ENCODE measurements at regions not wholly inside any gene's neighbourhood (a gene's known extent, or its start where the extent isn't known, plus 50 kb on each side); places are given as distances from the start of the nearest gene placed in this dataset.

- DNase-seq, result no peak
Measured at GRCh38 chr4:30943356-30943755, 223.2 kb downstream of the PCDH7 start.

GRCh38 chr4:30945586-30945985 is 225.4 kb downstream of the PCDH7 start:
- no peak for DNase-seq

- no peak for DNase-seq
Measured at GRCh38 chr4:30946288-30946687, 226.1 kb downstream of the PCDH7 start.

GRCh38 chr4:30948653-30949052 is 228.5 kb downstream of the PCDH7 start:
- DNase-seq, result peak; percentile 67

GRCh38 chr4:30950737-30951136 is 230.6 kb downstream of the PCDH7 start:
- no peak for DNase-seq

GRCh38 chr4:30952526-30953219 is 232.5 kb downstream of the PCDH7 start:
- no peak for DNase-seq

GRCh38 chr4:30953799-30954198 is 233.6 kb downstream of the PCDH7 start:
- DNase-seq, result no peak

- DNase-seq, result no peak
Measured at GRCh38 chr4:30956916-30957315, 236.7 kb downstream of the PCDH7 start.

- no peak for DNase-seq
Measured at GRCh38 chr4:30957706-30958105, 237.5 kb downstream of the PCDH7 start.

- DNase-seq, result no peak
Measured at GRCh38 chr4:30959781-30960485, 239.8 kb downstream of the PCDH7 start.

- peak; percentile 23 for DNase-seq
Measured at GRCh38 chr4:30962939-30963338, 242.8 kb downstream of the PCDH7 start.

- no peak for DNase-seq
Measured at GRCh38 chr4:30968926-30969325, 248.8 kb downstream of the PCDH7 start.

GRCh38 chr4:30972542-30972941 is 252.4 kb downstream of the PCDH7 start:
- no peak for DNase-seq

GRCh38 chr4:30973993-30974392 is 253.8 kb downstream of the PCDH7 start:
- no peak for DNase-seq

GRCh38 chr4:30979402-30979801 is 259.2 kb downstream of the PCDH7 start:
- DNase-seq, result no peak

GRCh38 chr4:30989508-30989907 is 269.3 kb downstream of the PCDH7 start:
- no peak for DNase-seq

GRCh38 chr4:30996841-30997240 is 276.7 kb downstream of the PCDH7 start:
- no peak for DNase-seq

GRCh38 chr4:31005037-31005436 is 284.9 kb downstream of the PCDH7 start:
- no peak for DNase-seq

GRCh38 chr4:31007858-31008257 is 287.7 kb downstream of the PCDH7 start:
- no peak for DNase-seq

GRCh38 chr4:31009926-31010325 is 289.8 kb downstream of the PCDH7 start:
- no peak for DNase-seq

GRCh38 chr4:31015123-31015522 is 295.0 kb downstream of the PCDH7 start:
- no peak for DNase-seq

GRCh38 chr4:31016322-31017061 is 296.3 kb downstream of the PCDH7 start:
- DNase-seq, result no peak

- DNase-seq, result no peak
Measured at GRCh38 chr4:31020363-31020762, 300.2 kb downstream of the PCDH7 start.

GRCh38 chr4:31021008-31021407 is 300.8 kb downstream of the PCDH7 start:
- no peak for DNase-seq
